HG03066 (cell line): ENCODE measurements at regions not wholly inside any gene's neighbourhood (a gene's known extent, or its start where the extent isn't known, plus 50 kb on each side); places are given as distances from the start of the nearest gene placed in this dataset.

Source experiments
- ATAC-seq: cut with Tn5 transposase; IDR thresholded peaks from one replicate; pipeline ENCODE4 v1.9.1; 2021; ENCODE audit warnings: low read depth; ENCODE audit not compliant: unreplicated experiment

GRCh38 chr5:109476292-109476691 is 66.5 kb upstream of the PJA2 start:
- ATAC-seq = no peak

GRCh38 chr5:109469896-109470662 is 60.3 kb upstream of the PJA2 start:
- no peak for ATAC-seq

GRCh38 chr5:109468737-109469420 is 59.1 kb upstream of the PJA2 start:
- peak; percentile 99 for ATAC-seq

GRCh38 chr5:109468288-109468676 is 58.5 kb upstream of the PJA2 start:
- no peak for ATAC-seq

- ATAC-seq = no peak
Measured at GRCh38 chr5:109467058-109467457, 57.3 kb upstream of the PJA2 start.
